ENCODE measurements at regions not wholly inside any gene's neighbourhood (a gene's known extent, or its start where the extent isn't known, plus 50 kb on each side); places are given as distances from the start of the nearest gene placed in this dataset.
A peak's percentile ranks its signal among the peaks of the same experiment; 100 is the strongest.

- no peaks in the 10 kb centered on the region for H3K9me3 ChIP-seq (ENCODE audit: control insufficient read depth in 5 of 5, low read length in 5 of 5)
- no peak overlapping the region for H3K27ac ChIP-seq (ENCODE audit: low read depth, low read length)
- H3K4me1 ChIP-seq (ENCODE audit: control insufficient read depth in 5 of 5, insufficient read depth in 5 of 5, low read length in 5 of 5): no peaks in the 10 kb centered on the region
- H3K27me3 ChIP-seq (ENCODE audit: control insufficient read depth in 5 of 5, insufficient read depth in 4 of 5, low read length in 5 of 5): peaks cover 0 to 14% (median 8%) of the 10 kb centered on the region in 5 donors
- H3K36me3 ChIP-seq (ENCODE audit: control insufficient read depth in 5 of 5, insufficient read depth in 5 of 5, low read length in 5 of 5): no peaks in the 10 kb centered on the region
- no peak overlapping the region for H3K4me3 ChIP-seq (ENCODE audit: low read depth in 1 of 5, low read length in 5 of 5)
- no peak overlapping the region for H3K9ac ChIP-seq (ENCODE audit: low read length in 5 of 5)
Observed at GRCh38 chr11:131235328-131236298, 134.8 kb upstream of the NTM start.

GRCh38 chr11:131240421-131240820, 130.0 kb upstream of the NTM start:
- Histone ChIP-seq H3K9ac (ENCODE audit: low read length in 5 of 5) (no peak overlapping the region), H3K27ac (ENCODE audit: low read depth, low read length) (no peak overlapping the region), H3K27me3 (ENCODE audit: control insufficient read depth in 5 of 5, insufficient read depth in 4 of 5, low read length in 5 of 5) (peaks cover 0 to 7% (median 5%) of the 10 kb centered on the region in 5 donors), H3K36me3 (ENCODE audit: control insufficient read depth in 5 of 5, insufficient read depth in 5 of 5, low read length in 5 of 5) (no peaks in the 10 kb centered on the region), H3K4me1 (ENCODE audit: control insufficient read depth in 5 of 5, insufficient read depth in 5 of 5, low read length in 5 of 5) (no peaks in the 10 kb centered on the region), H3K4me3 (ENCODE audit: low read depth in 1 of 5, low read length in 5 of 5) (no peak overlapping the region), H3K9me3 (ENCODE audit: control insufficient read depth in 5 of 5, low read length in 5 of 5) (no peaks in the 10 kb centered on the region)

GRCh38 chr11:131242476-131243000, 127.9 kb upstream of the NTM start:
- H3K27ac ChIP-seq (ENCODE audit: low read depth, low read length): no peak overlapping the region

DNA sequence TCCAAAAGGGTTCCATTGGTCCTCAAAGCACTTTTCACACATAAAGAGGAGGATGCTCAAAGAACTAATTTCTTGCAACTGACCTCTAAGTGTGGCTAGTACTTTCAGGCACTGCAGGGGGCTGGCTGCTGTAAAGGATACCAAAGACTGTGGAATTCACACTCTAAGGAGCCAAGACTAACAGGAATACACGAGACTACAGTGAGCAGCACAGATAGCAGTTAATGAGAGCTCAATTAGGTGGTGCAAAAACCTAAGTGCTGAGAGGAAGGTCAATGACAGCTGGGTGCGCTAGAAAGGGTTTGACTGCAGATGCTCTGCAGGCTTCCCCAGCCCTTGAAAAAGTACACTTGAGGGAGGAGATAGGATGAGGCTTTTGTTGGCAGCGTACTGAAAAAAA, 124.3 kb upstream of the NTM start:
- Histone ChIP-seq H3K27me3 (ENCODE audit: control insufficient read depth in 5 of 5, insufficient read depth in 4 of 5, low read length in 5 of 5) (peaks cover 0 to 6% (median 3%) of the 10 kb centered on the region in 5 donors), H3K9ac (ENCODE audit: low read length in 5 of 5) (no peak overlapping the region), H3K27ac (ENCODE audit: low read depth, low read length) (no peak overlapping the region), H3K9me3 (ENCODE audit: control insufficient read depth in 5 of 5, low read length in 5 of 5) (no peaks in the 10 kb centered on the region), H3K36me3 (ENCODE audit: control insufficient read depth in 5 of 5, insufficient read depth in 5 of 5, low read length in 5 of 5) (no peaks in the 10 kb centered on the region), H3K4me3 (ENCODE audit: low read depth in 1 of 5, low read length in 5 of 5) (no peak overlapping the region), H3K4me1 (ENCODE audit: control insufficient read depth in 5 of 5, insufficient read depth in 5 of 5, low read length in 5 of 5) (peaks cover 0 to 4% (median 0%) of the 10 kb centered on the region in 5 donors)

More at GRCh38 chr11:131242476-131243000, 127.9 kb upstream of the NTM start:
- peaks cover 0 to 5% (median 3%) of the 10 kb centered on the region in 5 donors for H3K27me3 ChIP-seq (ENCODE audit: control insufficient read depth in 5 of 5, insufficient read depth in 4 of 5, low read length in 5 of 5)
- no peak overlapping the region for H3K4me3 ChIP-seq (ENCODE audit: low read depth in 1 of 5, low read length in 5 of 5)
- H3K9me3 ChIP-seq (ENCODE audit: control insufficient read depth in 5 of 5, low read length in 5 of 5): no peaks in the 10 kb centered on the region
- no peaks in the 10 kb centered on the region for H3K36me3 ChIP-seq (ENCODE audit: control insufficient read depth in 5 of 5, insufficient read depth in 5 of 5, low read length in 5 of 5)
- H3K4me1 ChIP-seq (ENCODE audit: control insufficient read depth in 5 of 5, insufficient read depth in 5 of 5, low read length in 5 of 5): peaks cover 0 to 4% (median 0%) of the 10 kb centered on the region in 5 donors
- H3K9ac ChIP-seq (ENCODE audit: low read length in 5 of 5): no peak overlapping the region

- H3K4me3 ChIP-seq (ENCODE audit: low read depth in 1 of 5, low read length in 5 of 5): peak overlapping the region in 1 of 5 donors; percentile 9
Observed at GRCh38 chr11:131246663-131247062, 123.8 kb upstream of the NTM start.

GRCh38 chr11:131248588-131248987, 121.8 kb upstream of the NTM start:
- Histone ChIP-seq H3K4me1 (ENCODE audit: control insufficient read depth in 5 of 5, insufficient read depth in 5 of 5, low read length in 5 of 5) (peaks cover 0 to 4% (median 3%) of the 10 kb centered on the region in 5 donors), H3K9ac (ENCODE audit: low read length in 5 of 5) (no peak overlapping the region), H3K36me3 (ENCODE audit: control insufficient read depth in 5 of 5, insufficient read depth in 5 of 5, low read length in 5 of 5) (no peaks in the 10 kb centered on the region), H3K27ac (ENCODE audit: low read depth, low read length) (no peak overlapping the region), H3K27me3 (ENCODE audit: control insufficient read depth in 5 of 5, insufficient read depth in 4 of 5, low read length in 5 of 5) (peaks cover 4 to 8% (median 6%) of the 10 kb centered on the region in 5 donors), H3K9me3 (ENCODE audit: control insufficient read depth in 5 of 5, low read length in 5 of 5) (no peaks in the 10 kb centered on the region), H3K4me3 (ENCODE audit: low read depth in 1 of 5, low read length in 5 of 5) (no peak overlapping the region)

More at GRCh38 chr11:131246663-131247062, 123.8 kb upstream of the NTM start:
- Histone ChIP-seq H3K27me3 (ENCODE audit: control insufficient read depth in 5 of 5, insufficient read depth in 4 of 5, low read length in 5 of 5) (peaks cover 0 to 6% (median 4%) of the 10 kb centered on the region in 5 donors), H3K4me1 (ENCODE audit: control insufficient read depth in 5 of 5, insufficient read depth in 5 of 5, low read length in 5 of 5) (peaks cover 0 to 4% (median 0%) of the 10 kb centered on the region in 5 donors), H3K36me3 (ENCODE audit: control insufficient read depth in 5 of 5, insufficient read depth in 5 of 5, low read length in 5 of 5) (no peaks in the 10 kb centered on the region), H3K9me3 (ENCODE audit: control insufficient read depth in 5 of 5, low read length in 5 of 5) (no peaks in the 10 kb centered on the region), H3K9ac (ENCODE audit: low read length in 5 of 5) (no peak overlapping the region), H3K27ac (ENCODE audit: low read depth, low read length) (no peak overlapping the region)

DNA sequence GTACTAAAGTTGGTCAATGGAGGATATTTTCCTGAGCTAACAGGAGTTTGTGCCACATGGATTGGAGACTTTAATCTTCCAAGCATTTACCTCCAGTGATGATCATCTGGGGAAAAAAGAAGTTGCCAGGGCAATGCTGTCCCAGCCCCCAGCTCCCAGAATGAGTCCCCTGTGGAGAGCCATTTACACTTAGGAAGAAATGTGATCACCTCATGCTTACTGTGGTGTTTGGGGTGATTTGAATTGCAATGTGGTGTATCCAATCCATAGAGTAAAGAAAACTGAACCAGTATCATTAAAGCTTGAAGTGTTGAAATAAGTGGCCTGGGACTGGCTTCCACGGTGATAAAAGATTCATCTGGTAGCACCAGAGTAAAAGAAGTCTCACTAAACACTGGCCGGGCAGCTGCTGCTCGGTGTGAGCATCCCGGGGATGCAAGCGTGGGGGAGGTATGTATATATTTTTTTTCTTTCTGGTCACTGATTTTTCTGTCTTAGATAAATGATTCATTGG, 117.2 kb upstream of the NTM start:
- peaks cover 0 to 8% (median 4%) of the 10 kb centered on the region in 5 donors for H3K27me3 ChIP-seq (ENCODE audit: control insufficient read depth in 5 of 5, insufficient read depth in 4 of 5, low read length in 5 of 5)
- H3K36me3 ChIP-seq (ENCODE audit: control insufficient read depth in 5 of 5, insufficient read depth in 5 of 5, low read length in 5 of 5): no peaks in the 10 kb centered on the region
- H3K4me3 ChIP-seq (ENCODE audit: low read depth in 1 of 5, low read length in 5 of 5): no peak overlapping the region
- H3K4me1 ChIP-seq (ENCODE audit: control insufficient read depth in 5 of 5, insufficient read depth in 5 of 5, low read length in 5 of 5): peaks cover 0 to 3% (median 0%) of the 10 kb centered on the region in 5 donors
- no peaks in the 10 kb centered on the region for H3K9me3 ChIP-seq (ENCODE audit: control insufficient read depth in 5 of 5, low read length in 5 of 5)
- no peak overlapping the region for H3K9ac ChIP-seq (ENCODE audit: low read length in 5 of 5)
- H3K27ac ChIP-seq (ENCODE audit: low read depth, low read length): no peak overlapping the region

DNA sequence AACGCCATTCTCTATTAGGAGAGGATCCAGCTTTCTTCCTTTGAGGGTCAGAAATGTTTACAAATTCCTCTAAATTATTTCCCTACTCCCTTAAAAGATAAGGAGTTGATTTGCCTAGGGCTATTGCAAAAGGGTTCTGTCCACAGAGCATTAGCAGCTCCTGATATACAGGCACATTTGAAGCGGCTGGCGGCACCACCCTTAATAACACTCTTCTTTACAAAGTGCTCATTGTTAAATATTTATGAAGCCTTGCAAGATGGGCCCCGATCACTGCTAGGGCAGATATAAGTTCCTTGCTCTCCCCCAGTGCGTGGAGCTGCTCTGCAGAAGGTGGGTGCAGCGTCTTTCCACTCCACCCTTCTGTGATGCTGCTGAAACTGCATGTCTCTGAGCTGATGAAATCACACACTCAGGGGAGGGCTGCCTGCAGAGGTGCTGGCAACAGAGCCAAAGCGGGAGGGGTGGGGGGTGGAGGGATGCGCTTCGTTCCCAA, 116.7 kb upstream of the NTM start:
- Histone ChIP-seq H3K9ac (ENCODE audit: low read length in 5 of 5) (no peak overlapping the region), H3K9me3 (ENCODE audit: control insufficient read depth in 5 of 5, low read length in 5 of 5) (no peaks in the 10 kb centered on the region), H3K27ac (ENCODE audit: low read depth, low read length) (no peak overlapping the region), H3K36me3 (ENCODE audit: control insufficient read depth in 5 of 5, insufficient read depth in 5 of 5, low read length in 5 of 5) (no peaks in the 10 kb centered on the region), H3K4me1 (ENCODE audit: control insufficient read depth in 5 of 5, insufficient read depth in 5 of 5, low read length in 5 of 5) (peaks cover 0 to 3% (median 0%) of the 10 kb centered on the region in 5 donors), H3K4me3 (ENCODE audit: low read depth in 1 of 5, low read length in 5 of 5) (no peak overlapping the region), H3K27me3 (ENCODE audit: control insufficient read depth in 5 of 5, insufficient read depth in 4 of 5, low read length in 5 of 5) (peaks cover 0 to 8% (median 4%) of the 10 kb centered on the region in 5 donors)

GRCh38 chr11:131254254-131254653, 116.2 kb upstream of the NTM start:
- H3K4me3 ChIP-seq (ENCODE audit: low read depth in 1 of 5, low read length in 5 of 5): no peak overlapping the region
- no peak overlapping the region for H3K9ac ChIP-seq (ENCODE audit: low read length in 5 of 5)
- H3K27me3 ChIP-seq (ENCODE audit: control insufficient read depth in 5 of 5, insufficient read depth in 4 of 5, low read length in 5 of 5): peaks cover 0 to 8% (median 4%) of the 10 kb centered on the region in 5 donors
- no peaks in the 10 kb centered on the region for H3K36me3 ChIP-seq (ENCODE audit: control insufficient read depth in 5 of 5, insufficient read depth in 5 of 5, low read length in 5 of 5)
- no peaks in the 10 kb centered on the region for H3K9me3 ChIP-seq (ENCODE audit: control insufficient read depth in 5 of 5, low read length in 5 of 5)
- peaks cover 0 to 3% (median 0%) of the 10 kb centered on the region in 5 donors for H3K4me1 ChIP-seq (ENCODE audit: control insufficient read depth in 5 of 5, insufficient read depth in 5 of 5, low read length in 5 of 5)
- no peak overlapping the region for H3K27ac ChIP-seq (ENCODE audit: low read depth, low read length)

GRCh38 chr11:131274233-131274632, 96.2 kb upstream of the NTM start:
- no peak overlapping the region for H3K4me3 ChIP-seq (ENCODE audit: low read depth in 1 of 5, low read length in 5 of 5)
- H3K9ac ChIP-seq (ENCODE audit: low read length in 5 of 5): no peak overlapping the region
- no peaks in the 10 kb centered on the region for H3K36me3 ChIP-seq (ENCODE audit: control insufficient read depth in 5 of 5, insufficient read depth in 5 of 5, low read length in 5 of 5)
- no peaks in the 10 kb centered on the region for H3K9me3 ChIP-seq (ENCODE audit: control insufficient read depth in 5 of 5, low read length in 5 of 5)
- H3K4me1 ChIP-seq (ENCODE audit: control insufficient read depth in 5 of 5, insufficient read depth in 5 of 5, low read length in 5 of 5): no peaks in the 10 kb centered on the region
- H3K27me3 ChIP-seq (ENCODE audit: control insufficient read depth in 5 of 5, insufficient read depth in 4 of 5, low read length in 5 of 5): peaks cover 3 to 8% (median 5%) of the 10 kb centered on the region in 5 donors
- no peak overlapping the region for H3K27ac ChIP-seq (ENCODE audit: low read depth, low read length)

Measured in subcutaneous abdominal adipose tissue (tissue), 5 donors.